ENCODE measurements at regions not wholly inside any gene's neighbourhood (a gene's known extent, or its start where the extent isn't known, plus 50 kb on each side); places are given as distances from the start of the nearest gene placed in this dataset.
A peak's percentile ranks its signal among the peaks of the same experiment; 100 is the strongest.
"Not testable (repeated sequence)": the region's sequence is repeated elsewhere in the genome, so short reads cannot be mapped to it uniquely, and the experiment has no call there.

DNA sequence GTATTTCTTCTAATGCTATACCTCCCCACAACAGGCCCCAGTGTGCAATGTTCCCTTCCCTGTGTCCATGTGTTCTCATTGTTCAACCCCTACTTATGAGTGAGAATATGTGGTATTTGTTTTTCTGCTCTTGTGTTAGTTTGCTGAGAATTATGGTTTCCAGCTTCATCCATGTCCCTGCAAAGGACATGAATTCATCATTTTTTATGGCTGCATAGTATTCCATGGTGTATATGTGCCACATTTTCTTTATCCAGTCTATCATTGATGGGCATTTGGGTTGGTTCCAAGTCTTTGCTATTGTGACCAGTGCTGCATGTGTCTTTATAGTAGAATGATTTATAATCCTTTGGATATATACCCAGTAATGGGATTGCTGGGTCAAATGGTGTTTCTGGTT, 95.7 kb upstream of the HEY2 start:
- ATAC-seq; H3K27ac Mint-ChIP-seq; DNase-seq; H3K36me3 Mint-ChIP-seq (ENCODE audit: low read depth); H3K9me3 ChIP-seq (ENCODE audit: control insufficient read depth, low read length, poor library complexity, severe bottlenecking); H3K4me1 Mint-ChIP-seq; H3K4me3 Mint-ChIP-seq: not testable (repeated sequence)
- peaks cover 14% of the 10 kb centered on the region for H3K27me3 Mint-ChIP-seq

DNA sequence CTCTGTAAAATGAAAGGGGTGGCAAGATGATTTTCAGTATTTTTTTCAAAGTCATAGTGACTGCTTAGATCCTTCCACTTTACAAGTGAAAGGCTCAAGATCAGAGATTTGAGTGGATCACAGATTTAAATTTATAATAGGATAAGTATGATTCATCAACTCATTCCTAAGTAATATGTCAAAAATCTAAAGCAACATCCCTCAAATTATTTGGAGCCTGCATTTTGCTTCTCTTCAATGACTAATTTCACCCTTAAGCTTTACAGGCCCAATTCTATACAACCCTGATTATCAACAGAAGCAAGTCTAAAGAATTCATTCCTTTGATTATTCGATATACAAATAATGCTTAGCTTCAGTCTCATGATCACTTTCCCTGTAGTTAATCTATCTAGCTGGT, 93.9 kb upstream of the HEY2 start:
- ATAC-seq: no peak
- H3K4me3 Mint-ChIP-seq: no peak overlapping the region
- H3K27me3 Mint-ChIP-seq: peaks cover 20% of the 10 kb centered on the region
- no peak overlapping the region for H3K27ac Mint-ChIP-seq
- no peaks in the 10 kb centered on the region for H3K9me3 ChIP-seq (ENCODE audit: control insufficient read depth, low read length, poor library complexity, severe bottlenecking)
- DNase-seq: no peak
- no peaks in the 10 kb centered on the region for H3K36me3 Mint-ChIP-seq (ENCODE audit: low read depth)
- H3K4me1 Mint-ChIP-seq: peaks cover 2% of the 10 kb centered on the region

GRCh38 chr6:125656287-125656870, 93.1 kb upstream of the HEY2 start:
- ATAC-seq (no peak), DNase-seq (no peak)
- no peaks in the 10 kb centered on the region for H3K9me3 ChIP-seq (ENCODE audit: control insufficient read depth, low read length, poor library complexity, severe bottlenecking)
- no peak overlapping the region for H3K4me3 Mint-ChIP-seq
- peaks cover 20% of the 10 kb centered on the region for H3K27me3 Mint-ChIP-seq
- H3K4me1 Mint-ChIP-seq: peaks cover 2% of the 10 kb centered on the region
- H3K27ac Mint-ChIP-seq: no peak overlapping the region
- no peaks in the 10 kb centered on the region for H3K36me3 Mint-ChIP-seq (ENCODE audit: low read depth)

DNA sequence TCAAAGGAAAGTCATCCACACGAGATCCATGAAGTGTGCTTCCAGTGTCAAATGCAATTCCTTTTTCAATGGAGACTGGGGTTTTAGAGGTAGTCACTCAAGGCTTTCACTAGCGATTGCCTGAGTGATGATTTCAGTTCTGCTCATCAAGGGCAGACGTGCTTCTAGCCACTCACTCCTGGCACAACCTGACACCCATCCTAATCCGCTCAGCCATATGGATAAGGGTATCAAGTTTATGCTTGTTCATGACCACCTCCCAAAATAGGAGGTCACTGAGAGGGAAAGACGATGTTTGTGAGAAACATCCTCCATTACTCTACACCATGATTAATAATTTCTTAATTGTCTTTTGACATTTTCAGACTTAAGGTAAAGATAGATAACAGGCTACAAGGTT, 91.3 kb upstream of the HEY2 start:
- Mint-ChIP-seq H3K4me3 (no peak overlapping the region), H3K27ac (no peak overlapping the region), H3K4me1 (peaks cover 2% of the 10 kb centered on the region), H3K27me3 (peaks cover 25% of the 10 kb centered on the region), H3K36me3 (ENCODE audit: low read depth) (no peaks in the 10 kb centered on the region)
- H3K9me3 ChIP-seq (ENCODE audit: control insufficient read depth, low read length, poor library complexity, severe bottlenecking): no peaks in the 10 kb centered on the region
- ATAC-seq (no peak), DNase-seq (no peak)

- peaks cover 27% of the 10 kb centered on the region for H3K27me3 Mint-ChIP-seq
- ATAC-seq: no peak
These were observed 90.5 kb upstream of the HEY2 start for GRCh38 chr6:125658759-125659431.

GRCh38 chr6:125659887-125660286, 89.5 kb upstream of the HEY2 start:
- H3K27me3 Mint-ChIP-seq: peaks cover 34% of the 10 kb centered on the region
- no peaks in the 10 kb centered on the region for H3K9me3 ChIP-seq (ENCODE audit: control insufficient read depth, low read length, poor library complexity, severe bottlenecking)
- no peak for ATAC-seq
- peaks cover 2% of the 10 kb centered on the region for H3K4me1 Mint-ChIP-seq
- DNase-seq: no peak
- no peak overlapping the region for H3K27ac Mint-ChIP-seq
- H3K4me3 Mint-ChIP-seq: no peak overlapping the region
- no peaks in the 10 kb centered on the region for H3K36me3 Mint-ChIP-seq (ENCODE audit: low read depth)

More at GRCh38 chr6:125658759-125659431, 90.5 kb upstream of the HEY2 start:
- no peaks in the 10 kb centered on the region for H3K36me3 Mint-ChIP-seq (ENCODE audit: low read depth)
- DNase-seq: no peak
- no peaks in the 10 kb centered on the region for H3K9me3 ChIP-seq (ENCODE audit: control insufficient read depth, low read length, poor library complexity, severe bottlenecking)
- peaks cover 2% of the 10 kb centered on the region for H3K4me1 Mint-ChIP-seq
- H3K4me3 Mint-ChIP-seq: no peak overlapping the region
- H3K27ac Mint-ChIP-seq: peak overlapping the region; percentile 57

DNA sequence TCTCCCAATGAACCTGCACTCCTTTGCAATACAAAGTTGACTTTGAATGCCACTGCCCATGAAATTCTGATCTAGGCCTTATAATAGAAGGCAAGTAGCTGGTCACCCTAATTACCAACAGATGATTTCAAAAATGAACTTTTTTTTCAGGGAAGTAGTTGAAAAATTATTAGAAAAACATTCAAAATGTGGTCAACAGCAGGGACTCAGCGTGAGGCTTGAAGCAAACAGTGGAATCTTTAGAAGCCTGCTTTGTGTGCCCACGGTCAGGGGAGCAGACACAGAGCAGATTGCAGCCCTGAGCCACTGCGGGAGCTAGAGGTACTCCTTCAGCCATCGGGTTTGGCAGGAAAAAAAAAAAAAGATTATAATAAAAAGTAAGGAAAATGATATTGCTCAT, 87.1 kb upstream of the HEY2 start:
- Mint-ChIP-seq H3K36me3 (ENCODE audit: low read depth) (no peaks in the 10 kb centered on the region), H3K27me3 (peaks cover 42% of the 10 kb centered on the region), H3K27ac (no peak overlapping the region), H3K4me1 (peaks cover 2% of the 10 kb centered on the region), H3K4me3 (no peak overlapping the region)
- ATAC-seq (no peak), DNase-seq (no peak)
- no peaks in the 10 kb centered on the region for H3K9me3 ChIP-seq (ENCODE audit: control insufficient read depth, low read length, poor library complexity, severe bottlenecking)

DNA sequence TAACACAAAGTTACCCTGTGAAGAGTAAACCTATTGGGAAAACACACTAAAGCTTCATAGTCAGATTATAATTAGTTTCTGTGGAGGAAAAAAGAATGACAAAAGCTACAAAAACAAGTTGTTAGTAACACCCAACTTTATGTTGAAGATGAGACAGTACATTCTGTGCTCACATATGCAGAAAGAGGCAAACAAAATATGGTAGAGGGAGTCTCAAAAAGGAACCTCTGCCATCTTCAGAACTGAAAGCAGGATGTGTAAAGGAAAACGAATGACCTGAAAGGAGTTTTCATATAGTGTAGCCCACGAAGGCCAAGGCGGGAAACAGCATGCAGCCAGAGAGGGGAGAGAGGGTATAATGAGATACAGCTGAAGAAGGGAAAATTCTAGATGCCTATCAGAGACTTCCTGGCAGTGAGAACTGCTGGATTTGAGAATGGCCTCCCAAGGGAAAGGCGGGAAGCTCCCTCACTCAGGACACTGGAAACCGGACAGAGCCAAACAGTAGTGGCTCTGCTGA, 84.1 kb upstream of the HEY2 start:
- Mint-ChIP-seq H3K4me1 (no peaks in the 10 kb centered on the region), H3K27ac (no peak overlapping the region), H3K27me3 (peaks cover 45% of the 10 kb centered on the region), H3K4me3 (no peak overlapping the region), H3K36me3 (ENCODE audit: low read depth) (no peaks in the 10 kb centered on the region)
- no peak for ATAC-seq
- no peak for DNase-seq
- no peaks in the 10 kb centered on the region for H3K9me3 ChIP-seq (ENCODE audit: control insufficient read depth, low read length, poor library complexity, severe bottlenecking)

DNA sequence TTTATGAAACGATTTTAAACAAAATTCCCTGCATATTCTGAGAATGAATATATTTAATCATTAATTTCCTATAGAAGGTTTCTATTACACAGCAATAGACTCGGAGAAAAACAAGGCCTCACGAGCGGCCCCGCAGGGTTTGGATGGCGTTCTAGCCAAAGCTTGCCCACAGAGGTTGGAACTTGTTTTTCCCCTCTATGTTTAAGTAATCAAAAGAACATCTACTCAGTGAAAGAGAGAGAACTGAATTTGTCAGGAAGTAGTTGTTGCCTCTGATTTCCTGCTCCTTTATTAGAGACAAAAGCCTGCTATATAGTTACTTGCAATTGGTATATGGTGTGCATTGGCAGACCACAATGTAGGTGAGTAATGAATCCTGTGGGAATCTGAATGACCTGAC, 82.1 kb upstream of the HEY2 start:
- H3K4me1 Mint-ChIP-seq: no peaks in the 10 kb centered on the region
- peaks cover 53% of the 10 kb centered on the region for H3K27me3 Mint-ChIP-seq
- ATAC-seq: no peak

GRCh38 chr6:125668071-125668470, 81.4 kb upstream of the HEY2 start:
- H3K27me3 Mint-ChIP-seq: peaks cover 60% of the 10 kb centered on the region

More for the DNA sequence above, 82.1 kb upstream of the HEY2 start:
- H3K27ac Mint-ChIP-seq: no peak overlapping the region
- H3K36me3 Mint-ChIP-seq (ENCODE audit: low read depth): no peaks in the 10 kb centered on the region
- H3K4me3 Mint-ChIP-seq: no peak overlapping the region
- H3K9me3 ChIP-seq (ENCODE audit: control insufficient read depth, low read length, poor library complexity, severe bottlenecking): no peaks in the 10 kb centered on the region
- DNase-seq: no peak

DNA sequence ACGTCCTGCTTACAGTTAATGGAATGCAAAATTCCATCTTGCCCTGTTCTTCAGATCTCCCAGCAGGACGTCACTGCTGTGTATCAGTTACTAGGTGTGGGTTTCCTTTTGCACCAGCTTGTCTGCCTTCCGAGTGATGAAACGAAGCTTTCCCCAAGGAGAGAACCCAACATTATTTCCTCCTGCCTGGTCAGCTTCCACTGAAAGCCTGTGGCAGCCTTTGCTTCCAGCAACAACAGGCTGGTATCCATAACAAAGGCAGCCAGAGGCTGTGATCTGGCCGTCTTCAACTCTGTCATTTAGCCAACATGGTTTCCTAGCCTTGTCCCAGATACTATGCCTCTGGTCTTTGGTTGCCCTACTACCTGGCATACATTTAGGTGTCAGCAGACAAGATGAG, 78.9 kb upstream of the HEY2 start:
- Mint-ChIP-seq H3K4me1 (no peaks in the 10 kb centered on the region), H3K4me3 (no peak overlapping the region), H3K27me3 (peaks cover 63% of the 10 kb centered on the region), H3K27ac (no peak overlapping the region), H3K36me3 (ENCODE audit: low read depth) (no peaks in the 10 kb centered on the region)
- no peaks in the 10 kb centered on the region for H3K9me3 ChIP-seq (ENCODE audit: control insufficient read depth, low read length, poor library complexity, severe bottlenecking)
- ATAC-seq (no peak), DNase-seq (no peak)

More at GRCh38 chr6:125668071-125668470, 81.4 kb upstream of the HEY2 start:
- no peaks in the 10 kb centered on the region for H3K4me1 Mint-ChIP-seq
- H3K27ac Mint-ChIP-seq: no peak overlapping the region
- H3K36me3 Mint-ChIP-seq (ENCODE audit: low read depth): no peaks in the 10 kb centered on the region
- DNase-seq (no peak), ATAC-seq (no peak)
- no peaks in the 10 kb centered on the region for H3K9me3 ChIP-seq (ENCODE audit: control insufficient read depth, low read length, poor library complexity, severe bottlenecking)
- no peak overlapping the region for H3K4me3 Mint-ChIP-seq

- H3K27me3 Mint-ChIP-seq: peaks cover 68% of the 10 kb centered on the region
- DNase-seq (no peak), ATAC-seq (no peak)
- no peaks in the 10 kb centered on the region for H3K4me1 Mint-ChIP-seq
- no peak overlapping the region for H3K27ac Mint-ChIP-seq
- no peak overlapping the region for H3K4me3 Mint-ChIP-seq
- H3K36me3 Mint-ChIP-seq (ENCODE audit: low read depth): no peaks in the 10 kb centered on the region
- H3K9me3 ChIP-seq (ENCODE audit: control insufficient read depth, low read length, poor library complexity, severe bottlenecking): no peaks in the 10 kb centered on the region
These were observed 78.1 kb upstream of the HEY2 start for GRCh38 chr6:125671323-125671722.

GRCh38 chr6:125674230-125674629, 75.2 kb upstream of the HEY2 start:
- H3K9me3 ChIP-seq (ENCODE audit: control insufficient read depth, low read length, poor library complexity, severe bottlenecking): no peaks in the 10 kb centered on the region
- no peak for DNase-seq
- ATAC-seq: no peak
- Mint-ChIP-seq H3K4me3 (no peak overlapping the region), H3K27me3 (peaks cover 72% of the 10 kb centered on the region), H3K27ac (no peak overlapping the region), H3K4me1 (peaks cover 2% of the 10 kb centered on the region), H3K36me3 (ENCODE audit: low read depth) (no peaks in the 10 kb centered on the region)

DNA sequence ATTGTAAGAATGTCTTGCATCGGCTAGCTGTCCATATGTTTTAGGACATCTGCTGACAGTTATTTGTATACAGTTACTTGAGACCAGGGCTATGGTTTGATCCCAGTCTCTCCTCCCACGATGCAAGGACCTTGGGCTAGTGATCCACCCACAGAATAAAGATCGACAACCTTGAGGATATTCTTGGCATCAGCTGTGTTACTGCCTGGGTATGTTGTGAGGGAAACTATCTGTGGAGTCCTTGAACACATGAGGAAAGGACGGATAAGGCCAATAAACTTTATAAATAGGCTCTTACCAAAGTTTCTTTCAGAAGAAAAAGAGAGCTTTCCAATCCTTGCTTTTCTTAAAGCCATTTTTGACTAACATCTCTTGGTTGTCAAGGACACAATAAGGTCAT, 70.8 kb upstream of the HEY2 start:
- no peak overlapping the region for H3K27ac Mint-ChIP-seq
- DNase-seq: no peak
- H3K9me3 ChIP-seq (ENCODE audit: control insufficient read depth, low read length, poor library complexity, severe bottlenecking): no peaks in the 10 kb centered on the region
- no peaks in the 10 kb centered on the region for H3K36me3 Mint-ChIP-seq (ENCODE audit: low read depth)
- no peak overlapping the region for H3K4me3 Mint-ChIP-seq
- H3K4me1 Mint-ChIP-seq: peaks cover 11% of the 10 kb centered on the region
- ATAC-seq: no peak
- H3K27me3 Mint-ChIP-seq: peaks cover 56% of the 10 kb centered on the region

All from T-helper 17 cell (primary cell).